HG03175 (cell line): ENCODE measurements at regions not wholly inside any gene's neighbourhood (a gene's known extent, or its start where the extent isn't known, plus 50 kb on each side); places are given as distances from the start of the nearest gene placed in this dataset.

Experiments
- ATAC-seq: cut with Tn5 transposase; IDR thresholded peaks from one replicate; pipeline ENCODE4 v1.9.1; 2021; ENCODE audit warnings: mild to moderate bottlenecking, moderate library complexity; ENCODE audit not compliant: unreplicated experiment

- ATAC-seq, result no peak
Observed at GRCh38 chr9:87275047-87275725, 222.5 kb upstream of the DAPK1 start.

DNA sequence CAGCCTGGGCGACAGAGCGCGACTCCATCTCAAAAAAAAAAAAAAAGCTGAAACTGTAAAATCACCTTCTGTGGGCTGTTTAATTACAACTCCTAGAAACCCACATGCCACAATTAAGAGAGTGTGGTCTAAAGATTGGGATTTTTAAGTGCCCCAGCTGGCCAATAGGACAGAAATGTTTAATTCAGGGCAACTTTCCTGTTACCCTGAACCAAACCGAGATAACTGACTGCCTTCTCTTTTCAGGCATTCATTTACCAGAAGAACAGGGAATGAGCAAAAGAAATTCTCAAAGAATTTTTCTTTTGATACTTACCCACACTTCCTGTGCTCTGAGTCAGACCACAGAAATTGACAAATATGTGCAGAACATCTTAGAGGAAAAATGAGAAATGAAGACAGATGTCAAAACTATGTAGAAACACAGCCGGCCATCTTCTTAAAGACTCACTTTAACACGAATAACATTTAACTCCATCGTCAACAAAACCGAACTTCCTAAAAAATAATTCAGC lies 221.3 kb upstream of the DAPK1 start:
- ATAC-seq, result no peak

GRCh38 chr9:87276851-87277261 lies 220.8 kb upstream of the DAPK1 start:
- no peak for ATAC-seq

GRCh38 chr9:87277346-87277745 lies 220.3 kb upstream of the DAPK1 start:
- ATAC-seq, result no peak

DNA sequence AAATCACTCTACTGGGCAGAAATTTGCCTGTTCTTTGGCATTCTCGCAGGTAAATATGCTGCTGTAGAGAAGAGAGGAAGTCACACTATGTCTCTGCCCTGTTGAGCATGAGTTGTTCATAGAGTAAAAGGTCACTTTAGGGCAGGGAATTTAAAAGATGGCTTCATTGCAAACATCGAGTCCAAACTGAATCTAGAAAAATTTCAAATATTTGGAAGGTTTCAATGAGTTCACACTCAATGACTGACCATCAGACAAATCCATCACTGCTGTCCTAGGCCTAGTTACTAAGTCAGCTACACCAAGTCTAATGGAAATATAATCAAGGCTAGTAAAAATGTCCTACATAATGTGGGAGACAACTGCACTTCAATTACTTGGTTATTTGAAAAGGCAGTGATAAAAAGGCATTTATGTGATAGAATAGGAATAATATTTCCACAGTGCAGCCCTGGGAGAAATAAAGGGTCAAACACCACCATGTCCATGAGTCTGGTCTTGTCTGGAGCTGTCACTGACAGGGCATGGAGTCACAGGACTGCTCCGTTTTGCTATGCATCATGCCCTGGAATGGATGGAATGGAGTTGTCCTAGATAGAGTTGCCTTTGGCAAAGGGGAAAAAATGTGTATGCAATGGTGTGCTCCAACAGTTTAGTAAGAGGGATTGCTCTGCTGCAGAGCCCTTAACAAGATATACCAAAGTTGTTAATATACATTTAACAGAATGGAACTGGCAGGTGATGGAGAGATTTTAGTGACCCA lies 218.5 kb upstream of the DAPK1 start:
- no peak for ATAC-seq

GRCh38 chr9:87280421-87280820 lies 217.2 kb upstream of the DAPK1 start:
- no peak for ATAC-seq

DNA sequence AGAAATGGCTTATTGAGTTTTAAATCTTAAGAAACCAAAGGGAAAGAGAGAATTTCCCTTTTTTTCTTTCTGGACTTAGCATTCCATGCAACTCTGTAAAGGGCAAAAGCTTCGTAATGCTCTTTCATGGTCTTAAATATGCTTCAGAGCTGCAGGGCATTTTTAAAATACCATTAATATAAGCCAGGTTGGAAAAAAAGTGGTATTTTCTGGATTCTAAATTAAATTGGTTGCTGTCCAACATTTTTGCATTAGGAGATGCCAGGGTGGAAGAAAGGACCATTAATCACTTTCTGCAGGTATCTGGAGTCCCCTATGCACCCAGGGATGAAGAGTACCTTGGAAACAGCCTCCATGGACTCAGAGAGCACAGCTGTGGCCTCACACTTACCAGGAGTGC lies 215.1 kb upstream of the DAPK1 start:
- no peak for ATAC-seq

DNA sequence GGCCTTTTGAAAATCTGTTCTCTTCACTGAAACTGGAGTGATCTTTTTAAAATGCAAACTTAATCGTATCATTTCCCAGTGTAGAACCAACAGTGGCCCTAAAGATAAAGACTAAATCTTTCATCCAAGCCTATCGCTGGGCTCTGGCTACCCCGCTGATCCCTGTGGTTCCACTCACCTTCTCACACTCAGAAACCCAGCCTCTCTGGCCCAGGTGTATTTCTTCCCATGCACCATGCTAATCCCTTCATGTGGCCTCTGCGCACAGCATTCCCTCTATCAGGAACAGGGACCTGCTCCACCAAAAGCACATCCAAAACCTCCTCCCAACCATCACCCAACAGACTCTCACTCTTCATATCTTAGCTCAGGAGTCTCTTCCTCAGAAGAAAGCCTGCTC lies 214.1 kb upstream of the DAPK1 start:
- ATAC-seq, result no peak

DNA sequence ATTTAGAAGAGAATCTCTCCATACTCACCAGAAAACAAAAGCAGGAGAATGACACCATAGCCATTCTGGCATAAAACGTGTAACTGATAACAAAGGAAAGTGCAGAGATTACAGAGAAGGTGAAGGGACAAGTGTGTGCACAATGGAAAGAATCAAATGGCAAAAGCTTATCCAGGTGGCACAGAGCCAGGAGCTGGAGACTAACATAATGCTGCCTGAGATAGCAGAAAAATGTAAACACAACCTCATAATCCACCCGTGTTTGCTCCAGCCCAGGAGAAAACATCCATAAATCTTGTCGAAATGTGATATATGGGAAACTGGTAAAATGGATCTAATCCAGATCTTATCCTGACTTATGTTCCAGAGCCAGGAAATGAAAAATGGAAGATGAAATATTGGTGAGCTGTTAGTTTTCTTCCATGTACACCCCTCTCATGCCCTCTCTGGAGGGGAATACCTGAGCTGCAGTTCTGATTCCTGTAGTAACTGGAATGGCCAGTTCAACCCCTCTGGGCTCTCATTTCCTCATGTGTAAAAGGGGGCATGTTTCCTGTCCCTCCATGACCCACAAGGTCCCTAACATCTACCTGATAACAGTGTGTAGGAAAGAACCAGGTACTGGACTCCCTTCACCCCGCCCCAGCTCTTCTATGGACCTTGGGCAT lies 212.3 kb upstream of the DAPK1 start:
- ATAC-seq, result no peak

GRCh38 chr9:87286506-87286905 lies 211.2 kb upstream of the DAPK1 start:
- ATAC-seq, result no peak

DNA sequence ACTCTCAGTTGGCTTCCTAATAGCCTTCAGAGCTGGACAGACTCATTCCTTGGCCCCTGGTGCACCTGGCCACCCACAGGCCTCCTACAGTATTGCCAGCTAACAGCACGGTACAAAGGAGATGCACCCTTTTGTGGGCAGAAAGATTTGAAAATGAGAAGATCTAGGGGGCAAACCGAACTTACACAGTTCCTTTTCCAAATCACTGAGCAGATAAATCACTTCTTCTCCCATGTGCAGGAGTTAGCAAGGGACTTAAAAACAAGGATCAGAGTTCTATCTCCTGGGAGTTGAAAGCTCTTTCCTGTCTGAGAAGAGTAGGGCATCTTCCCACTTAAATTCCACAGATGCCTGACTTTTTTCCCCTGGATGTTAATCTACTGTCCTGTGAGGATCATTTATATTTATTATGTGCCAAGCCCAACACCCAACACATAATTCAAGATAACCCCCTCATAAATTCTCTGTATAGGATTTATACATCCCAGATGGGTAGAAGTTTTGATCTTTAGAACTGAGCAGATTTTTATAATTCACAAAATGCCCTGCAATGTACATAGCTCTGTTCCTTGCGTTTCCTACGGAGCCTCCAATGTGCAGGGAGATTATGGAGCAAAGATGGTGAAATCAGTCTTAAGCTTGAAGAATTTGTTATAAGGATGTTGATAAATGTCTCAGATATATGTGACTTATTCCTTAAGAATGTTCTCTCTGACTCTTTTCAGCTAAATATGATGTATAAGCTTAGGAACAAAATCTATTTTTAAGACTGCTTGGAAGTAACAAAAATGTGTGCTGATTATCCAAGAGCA lies 207.2 kb upstream of the DAPK1 start:
- no peak for ATAC-seq

DNA sequence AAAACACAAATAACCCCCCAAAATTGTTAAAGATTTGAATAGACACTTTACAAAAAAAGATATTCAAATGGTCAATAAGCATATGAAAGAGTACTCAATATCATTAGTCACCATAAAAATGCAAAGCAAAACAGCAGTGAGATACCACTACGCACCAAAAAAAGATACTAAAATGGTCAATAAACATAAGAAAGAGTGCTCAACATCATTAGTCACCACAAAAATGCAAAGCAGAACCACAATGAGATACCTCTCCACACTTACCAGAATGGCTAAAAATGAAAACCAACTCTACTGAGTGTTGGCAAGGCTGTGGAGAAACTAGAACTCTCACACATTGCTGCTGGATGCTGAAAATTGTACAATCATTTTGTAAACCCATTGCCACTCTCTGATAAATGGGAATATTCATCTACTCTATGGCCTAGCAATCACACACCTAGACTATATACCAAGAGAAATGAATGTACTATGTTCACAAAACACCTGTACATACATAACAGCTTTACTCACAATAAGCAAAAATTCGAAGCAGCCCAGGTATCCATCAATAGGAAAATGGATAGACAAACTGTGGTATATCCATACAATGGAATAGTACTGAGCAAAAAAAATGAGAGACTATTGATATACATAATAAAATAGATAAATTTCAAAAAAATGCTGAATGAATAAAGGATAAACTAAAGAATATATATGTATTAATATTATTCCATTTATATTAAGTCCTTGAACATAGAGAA lies 205.0 kb upstream of the DAPK1 start:
- no peak for ATAC-seq

DNA sequence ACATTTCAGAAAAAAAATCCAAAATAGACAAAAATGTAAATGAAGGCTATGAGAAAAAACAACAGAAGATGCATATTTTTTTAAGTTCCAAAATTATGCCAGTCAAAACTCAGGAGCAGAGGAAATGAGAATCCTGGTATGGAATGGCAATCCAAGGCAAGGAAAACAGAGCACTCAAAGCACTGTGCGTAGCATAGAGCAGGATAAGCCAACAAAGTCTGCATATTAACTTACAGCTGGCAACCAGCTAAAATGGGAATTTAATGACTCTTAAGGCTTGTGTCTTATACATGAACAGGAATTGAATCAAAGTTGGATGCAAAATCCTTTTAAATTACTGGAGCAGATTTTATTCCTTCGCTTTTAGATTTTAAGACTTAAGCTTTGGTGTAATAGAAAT lies 203.5 kb upstream of the DAPK1 start:
- no peak for ATAC-seq

DNA sequence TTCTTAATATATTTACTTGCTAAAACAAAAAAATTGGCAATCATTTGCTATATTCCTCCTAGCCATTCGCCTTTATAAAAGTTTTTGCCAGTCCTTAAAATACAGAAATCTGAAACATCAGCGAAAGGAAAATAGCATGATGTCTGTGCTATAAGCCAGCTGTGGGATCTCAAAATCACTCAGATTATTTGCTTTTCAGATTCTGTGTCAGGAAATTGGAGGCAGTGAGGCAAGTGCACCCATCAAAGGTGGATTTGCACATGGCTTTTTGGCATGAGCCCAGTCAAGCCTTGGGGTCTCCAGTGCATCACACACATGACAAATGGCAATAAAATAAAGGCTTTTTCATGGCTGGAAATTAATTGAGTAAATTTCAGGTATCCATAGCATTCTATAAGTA lies 196.8 kb upstream of the DAPK1 start:
- ATAC-seq, result no peak

- no peak for ATAC-seq
Observed at GRCh38 chr9:87301371-87301770, 196.3 kb upstream of the DAPK1 start.

DNA sequence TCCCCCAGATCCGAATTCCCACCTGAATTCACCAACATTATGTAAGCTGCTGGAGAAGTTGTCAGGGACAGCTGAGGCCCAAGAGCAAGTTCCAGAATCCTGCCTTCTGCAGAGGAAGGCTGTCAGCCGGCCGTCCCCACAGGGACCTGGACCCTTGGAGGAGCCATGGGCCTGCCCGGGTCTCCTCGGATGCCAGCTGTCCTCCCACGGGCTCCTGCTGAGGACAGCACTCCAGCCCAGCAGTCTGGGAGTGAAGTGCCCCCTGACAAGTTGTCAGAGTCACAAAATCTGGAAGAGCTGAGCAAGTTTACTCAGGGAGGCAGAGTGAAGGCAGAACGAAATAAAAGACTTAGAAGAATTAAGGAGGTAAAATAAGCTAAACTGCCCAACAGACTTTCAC lies 192.5 kb upstream of the DAPK1 start:
- no peak for ATAC-seq

- ATAC-seq, result no peak
Observed at GRCh38 chr9:87306006-87306405, 191.7 kb upstream of the DAPK1 start.

DNA sequence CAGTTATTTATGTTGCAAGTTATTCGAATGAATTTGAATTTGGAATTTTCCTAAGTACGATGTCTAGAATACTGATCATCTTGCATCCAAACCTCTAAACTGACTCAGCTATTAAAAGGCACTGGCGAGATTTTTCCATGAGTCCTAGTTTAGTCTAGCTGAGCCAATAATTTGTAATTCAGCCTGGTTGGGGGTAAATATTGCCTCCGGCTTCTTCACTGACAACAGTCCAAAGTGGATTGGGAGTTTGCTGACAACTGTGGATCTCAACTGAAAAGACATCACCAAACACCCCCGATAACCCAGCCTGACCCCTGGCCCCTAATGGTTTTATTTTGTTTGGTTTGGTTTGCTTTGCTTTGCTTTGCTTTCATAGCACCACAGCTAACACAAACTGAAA lies 189.8 kb upstream of the DAPK1 start:
- ATAC-seq, result no peak

DNA sequence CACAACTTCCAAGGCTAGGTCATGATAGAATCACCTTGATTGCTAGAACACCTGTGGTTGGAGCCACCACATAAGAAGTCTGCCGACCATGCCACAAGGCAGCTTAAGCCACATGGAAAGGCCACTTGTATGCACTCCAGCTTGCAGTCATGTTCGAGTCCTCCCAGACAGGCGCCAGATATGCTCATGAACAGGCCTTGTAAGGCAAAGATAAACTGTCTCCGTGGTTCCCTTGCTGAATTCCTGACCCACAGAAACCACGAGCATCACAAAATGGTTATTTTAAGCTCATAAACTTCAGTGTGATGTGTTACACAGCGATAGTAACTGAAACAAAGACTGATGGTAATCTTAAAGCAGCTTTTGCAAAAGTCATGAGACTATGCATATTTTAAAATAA lies 188.4 kb upstream of the DAPK1 start:
- no peak for ATAC-seq

- ATAC-seq, result no peak
Observed at GRCh38 chr9:87310827-87311523, 186.7 kb upstream of the DAPK1 start.
